MM.1S (cell line): ENCODE measurements at regions not wholly inside any gene's neighbourhood (a gene's known extent, or its start where the extent isn't known, plus 50 kb on each side); places are given as distances from the start of the nearest gene placed in this dataset.

Source experiments
- EZH2phosphoT487 ChIP-seq: fragments of 300-600 bp; sonication (generic); IDR thresholded peaks from 2 replicates; pipeline ENCODE4 v1.6.1; 2018; ENCODE audit warnings: antibody characterized with exemption, low read length
- TF ChIP-seq, protein P1 (sequence below): fragments of 300-600 bp; sonication (generic); IDR thresholded peaks from 2 replicates; pipeline ENCODE4 v1.5.1; 2016; ENCODE audit warnings: antibody characterized with exemption, low read length, mixed read lengths

DNA sequence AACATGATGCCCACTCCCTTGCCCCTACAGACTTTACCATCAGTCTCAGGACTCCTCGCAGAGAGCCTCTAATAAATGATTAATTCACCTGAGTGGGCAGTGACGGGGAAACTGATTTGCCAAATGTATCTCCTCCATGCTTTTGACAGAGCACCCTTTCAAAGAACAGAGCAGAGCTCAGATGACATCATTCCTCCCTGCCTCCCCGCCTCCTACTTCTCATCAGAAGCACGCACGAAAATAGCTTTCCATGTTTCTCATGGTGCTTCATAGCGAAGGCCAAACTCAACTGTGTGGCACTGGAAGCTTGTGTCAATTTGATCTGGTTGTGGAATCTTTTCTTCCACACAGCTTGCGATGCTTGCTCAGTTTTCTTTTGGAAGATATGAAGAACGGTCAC is 442.5 kb downstream of the RPS24 start:
- TF ChIP-seq, protein P1, sequence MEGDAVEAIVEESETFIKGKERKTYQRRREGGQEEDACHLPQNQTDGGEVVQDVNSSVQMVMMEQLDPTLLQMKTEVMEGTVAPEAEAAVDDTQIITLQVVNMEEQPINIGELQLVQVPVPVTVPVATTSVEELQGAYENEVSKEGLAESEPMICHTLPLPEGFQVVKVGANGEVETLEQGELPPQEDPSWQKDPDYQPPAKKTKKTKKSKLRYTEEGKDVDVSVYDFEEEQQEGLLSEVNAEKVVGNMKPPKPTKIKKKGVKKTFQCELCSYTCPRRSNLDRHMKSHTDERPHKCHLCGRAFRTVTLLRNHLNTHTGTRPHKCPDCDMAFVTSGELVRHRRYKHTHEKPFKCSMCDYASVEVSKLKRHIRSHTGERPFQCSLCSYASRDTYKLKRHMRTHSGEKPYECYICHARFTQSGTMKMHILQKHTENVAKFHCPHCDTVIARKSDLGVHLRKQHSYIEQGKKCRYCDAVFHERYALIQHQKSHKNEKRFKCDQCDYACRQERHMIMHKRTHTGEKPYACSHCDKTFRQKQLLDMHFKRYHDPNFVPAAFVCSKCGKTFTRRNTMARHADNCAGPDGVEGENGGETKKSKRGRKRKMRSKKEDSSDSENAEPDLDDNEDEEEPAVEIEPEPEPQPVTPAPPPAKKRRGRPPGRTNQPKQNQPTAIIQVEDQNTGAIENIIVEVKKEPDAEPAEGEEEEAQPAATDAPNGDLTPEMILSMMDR: no peak
- TF ChIP-seq EZH2phosphoT487: no peak
